ENCODE measurements at regions not wholly inside any gene's neighbourhood (a gene's known extent, or its start where the extent isn't known, plus 50 kb on each side); places are given as distances from the start of the nearest gene placed in this dataset.

- no peak for DNase-seq (ENCODE audit: low spot score)
Measured at GRCh38 chr19:30634996-30635975, 263.1 kb downstream of the ZNF536 start.

DNA sequence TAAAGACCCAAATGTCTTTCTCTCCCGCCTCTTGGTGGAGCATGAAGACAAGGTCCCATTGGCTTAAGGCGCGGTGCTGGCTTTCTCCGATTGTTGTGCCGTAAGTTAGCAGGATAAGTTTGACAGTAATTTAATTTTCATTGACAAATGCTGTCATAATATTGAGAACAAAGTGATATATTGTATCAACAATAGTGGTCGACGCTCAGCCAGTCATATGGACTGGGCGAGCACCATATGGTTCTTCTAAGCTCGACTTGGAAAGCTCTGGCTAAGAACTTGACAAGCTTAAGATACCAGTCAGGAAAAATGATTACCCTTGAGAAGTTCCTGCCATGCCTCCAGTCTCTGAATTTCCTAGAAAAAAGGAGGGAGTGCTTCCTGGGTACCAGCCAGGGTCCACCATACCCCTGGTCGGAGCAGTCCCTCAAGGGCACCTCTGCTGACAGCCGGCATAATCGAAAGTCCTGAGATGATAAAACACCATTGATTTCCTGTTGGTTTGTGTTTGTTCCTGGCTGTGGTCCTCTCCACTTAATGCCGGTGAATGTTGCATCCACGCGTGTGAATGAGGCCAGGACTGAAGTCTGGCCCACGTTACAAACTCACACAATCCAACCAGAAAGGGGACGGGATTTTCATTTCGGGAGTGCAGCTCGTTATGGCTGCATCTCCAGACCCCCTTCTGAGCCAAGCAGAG, 262.1 kb downstream of the ZNF536 start:
- no peak for DNase-seq (ENCODE audit: low spot score)

GRCh38 chr19:30631033-30631370, 258.8 kb downstream of the ZNF536 start:
- DNase-seq (ENCODE audit: low spot score): no peak

DNA sequence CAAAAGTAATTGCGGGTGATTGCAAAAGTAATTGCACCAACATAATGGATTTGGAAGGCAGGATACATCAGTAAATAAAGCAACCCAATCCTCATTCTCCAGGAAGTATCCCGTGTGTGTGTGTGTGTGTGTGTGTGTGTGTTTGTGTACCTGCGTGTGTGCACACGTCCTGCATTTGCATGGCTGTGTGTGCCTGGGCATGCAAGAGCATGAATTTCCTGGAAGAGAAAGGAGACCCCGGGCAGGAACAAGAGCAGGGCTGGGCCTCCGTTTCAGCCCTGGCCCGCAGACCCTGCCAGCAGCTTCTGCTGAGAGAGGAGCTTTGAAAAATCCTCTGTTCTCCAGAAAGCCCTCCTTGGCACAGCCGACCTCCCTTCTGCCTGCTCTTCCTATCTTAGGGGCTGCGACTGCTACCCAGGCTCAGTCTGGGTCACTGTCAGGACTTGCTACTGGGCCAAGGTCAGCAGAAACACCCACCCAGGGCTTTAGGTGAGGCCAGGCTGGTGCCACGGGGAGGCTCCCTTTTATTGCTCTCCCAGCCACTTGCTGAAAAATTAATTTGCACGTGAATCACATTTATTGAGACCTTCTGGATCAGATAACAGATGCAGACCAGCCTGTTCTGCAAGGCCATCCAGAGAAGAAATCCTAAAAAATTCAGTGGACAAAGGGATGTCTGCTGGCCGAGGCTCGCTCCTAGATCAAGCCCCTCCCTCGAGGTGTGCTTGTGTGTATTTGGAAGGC, 258.3 kb downstream of the ZNF536 start:
- no peak for DNase-seq (ENCODE audit: low spot score)

DNA sequence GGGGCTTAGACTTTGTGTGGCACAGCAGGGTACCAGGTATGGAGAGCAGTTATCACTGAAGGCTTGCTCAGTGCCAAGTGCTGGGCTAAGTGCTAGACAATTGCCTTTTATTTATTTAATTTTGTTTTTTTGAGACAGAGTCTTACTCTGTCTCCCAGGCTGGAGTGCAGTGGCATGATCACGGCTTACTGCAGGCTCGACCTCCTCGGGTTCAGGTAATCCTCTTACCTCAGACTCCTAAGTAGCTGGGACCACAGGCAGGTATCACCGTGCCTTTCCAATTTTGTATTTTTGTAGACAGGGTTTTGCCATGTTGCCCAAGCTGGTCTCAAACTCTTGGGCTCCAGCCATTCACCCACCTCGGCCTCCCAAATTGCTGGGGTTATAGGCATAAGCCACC, 256.9 kb downstream of the ZNF536 start:
- DNase-seq (ENCODE audit: low spot score): no peak

- no peak for DNase-seq (ENCODE audit: low spot score)
Measured at GRCh38 chr19:30626626-30626966, 254.4 kb downstream of the ZNF536 start.

DNA sequence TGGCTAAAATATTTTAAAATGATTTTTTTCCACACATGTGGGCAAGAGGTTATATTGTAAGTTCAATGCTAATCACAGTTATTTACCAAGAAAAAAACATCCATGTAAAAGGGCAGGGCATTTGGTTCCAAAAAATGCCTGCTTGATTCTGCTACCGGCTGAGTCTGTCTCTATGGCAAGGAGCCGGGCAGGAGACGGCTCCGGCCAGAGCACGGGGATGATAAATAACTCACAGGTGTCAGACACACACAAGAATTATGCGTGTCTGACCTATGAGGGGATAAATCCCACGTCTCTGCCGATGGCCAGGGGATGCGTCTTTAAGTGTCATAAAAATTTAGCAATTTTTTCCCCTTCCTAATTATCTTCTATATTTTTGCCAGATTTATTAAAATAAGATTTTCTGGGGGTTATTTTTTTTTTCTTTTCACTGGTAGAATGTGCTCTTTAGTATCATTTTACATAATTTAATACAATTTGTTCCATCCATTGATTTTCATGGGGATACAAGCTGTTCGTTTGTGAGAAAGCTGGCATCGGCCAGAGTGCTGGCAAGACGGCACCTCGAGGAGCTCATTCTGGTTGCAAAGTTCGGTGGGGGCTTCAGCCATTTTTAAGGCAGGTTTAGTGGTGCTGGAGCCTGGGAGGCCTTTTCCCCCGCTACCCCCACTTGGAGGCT, 253.9 kb downstream of the ZNF536 start:
- no peak for DNase-seq (ENCODE audit: low spot score)

DNA sequence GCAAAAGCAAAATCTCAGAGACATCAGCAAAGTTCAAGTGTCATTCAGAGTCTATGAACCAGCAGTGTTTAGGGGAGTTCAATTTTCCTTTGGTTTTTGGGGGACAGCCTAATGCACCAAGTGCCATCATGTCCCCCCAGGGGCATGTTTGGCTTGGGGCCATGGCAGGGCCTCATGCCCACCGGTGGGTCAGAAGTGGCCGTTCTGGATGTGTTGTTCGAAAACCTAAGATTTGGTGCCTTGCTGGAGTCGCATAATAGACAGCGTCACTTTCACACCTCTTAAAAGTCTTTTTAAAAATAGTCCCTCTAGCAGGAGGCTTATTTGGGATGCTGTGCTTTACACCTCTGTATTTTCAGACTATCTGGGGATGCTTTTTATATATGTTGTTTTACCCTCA, 250.1 kb downstream of the ZNF536 start:
- DNase-seq (ENCODE audit: low spot score): no peak

GRCh38 chr19:30621326-30621920, 249.2 kb downstream of the ZNF536 start:
- DNase-seq (ENCODE audit: low spot score): no peak

- DNase-seq (ENCODE audit: low spot score): no peak
Measured at GRCh38 chr19:30620354-30620753, 248.2 kb downstream of the ZNF536 start.

- no peak for DNase-seq (ENCODE audit: low spot score)
Measured at GRCh38 chr19:30609656-30610270, 237.6 kb downstream of the ZNF536 start.

GRCh38 chr19:30608471-30608870, 236.3 kb downstream of the ZNF536 start:
- DNase-seq (ENCODE audit: low spot score): no peak

Measured in A172 (cell line).